Endodermal cell (in vitro differentiated cells): ENCODE measurements at regions not wholly inside any gene's neighbourhood (a gene's known extent, or its start where the extent isn't known, plus 50 kb on each side); places are given as distances from the start of the nearest gene placed in this dataset.

Source experiments
- DNase-seq: peaks from one replicate; pipeline ENCODE4 v3.0.0-alpha.2; 2017
- H3K27ac ChIP-seq: 2 replicates; pipeline ENCODE4 v1.5.1; 2013; ENCODE audit warnings: mild to moderate bottlenecking, low read depth, low read length, moderate library complexity
- H3K27me3 ChIP-seq: 2 replicates; pipeline ENCODE4 v1.6.1; 2013; ENCODE audit warnings: mild to moderate bottlenecking, low read length, moderate library complexity; ENCODE audit not compliant: insufficient read depth, control insufficient read depth, poor library complexity, severe bottlenecking
- H3K36me3 ChIP-seq: 2 replicates; pipeline ENCODE4 v1.7.0; 2013; ENCODE audit warnings: mild to moderate bottlenecking, low read length, moderate library complexity; ENCODE audit not compliant: control insufficient read depth, insufficient read depth
- H3K4me1 ChIP-seq: one replicate; pipeline ENCODE4 v1.7.0; 2013; ENCODE audit warnings: low read length; ENCODE audit not compliant: control insufficient read depth, insufficient read depth
- H3K4me3 ChIP-seq: 2 replicates; pipeline ENCODE4 v1.5.1; 2013; ENCODE audit warnings: mild to moderate bottlenecking, low read length, moderate library complexity
- H3K9ac ChIP-seq: 2 replicates; pipeline ENCODE4 v1.6.1; 2013; ENCODE audit warnings: mild to moderate bottlenecking, low read length, moderate library complexity; ENCODE audit not compliant: poor library complexity, severe bottlenecking; ENCODE audit errors: extremely low read depth
- H3K9me3 ChIP-seq: 2 replicates; pipeline ENCODE4 v1.6.1; 2013; ENCODE audit warnings: mild to moderate bottlenecking, low read length, moderate library complexity; ENCODE audit not compliant: control insufficient read depth
- H3K27ac Mint-ChIP-seq: 2 replicates; pipeline ENCODE4 v1.8.0; 2020; ENCODE audit warnings: mixed read lengths
- H3K27me3 Mint-ChIP-seq: 2 replicates; pipeline ENCODE4 v1.8.0; 2021; ENCODE audit warnings: mild to moderate bottlenecking, mixed read lengths; ENCODE audit not compliant: insufficient read depth
- H3K36me3 Mint-ChIP-seq: 2 replicates; pipeline ENCODE4 v1.8.0; 2020; ENCODE audit warnings: low read depth, mixed read lengths
- H3K4me1 Mint-ChIP-seq: 2 replicates; pipeline ENCODE4 v1.8.0; 2020; ENCODE audit warnings: mixed read lengths
- H3K4me3 Mint-ChIP-seq: 2 replicates; pipeline ENCODE4 v1.8.0; 2020; ENCODE audit warnings: mild to moderate bottlenecking, moderate library complexity, mixed read lengths
- H3K9me3 Mint-ChIP-seq: 2 replicates; pipeline ENCODE4 v1.8.0; 2020; ENCODE audit warnings: mild to moderate bottlenecking, mixed read lengths
- WGBS, 2 experiments: methylation state at CpG; one replicate each; pipeline versions ENCODE4 v1.1.5 to v1.1.7; 2013; ENCODE audit warnings: missing lambda C conversion rate in 2 of 2, mixed read lengths in 1 of 2; ENCODE audit not compliant: insufficient coverage in 1 of 2, insufficient read length in 1 of 2; 5-methylcytosine and 5-hydroxymethylcytosine counted together
- TF ChIP-seq, protein P1 (sequence below): fragments of 200-600 bp; sonication (generic); conservative IDR thresholded peaks from 2 replicates; pipeline ENCODE4 v1.5.0; 2021; ENCODE audit warnings: antibody characterized with exemption, mild to moderate bottlenecking

DNA sequence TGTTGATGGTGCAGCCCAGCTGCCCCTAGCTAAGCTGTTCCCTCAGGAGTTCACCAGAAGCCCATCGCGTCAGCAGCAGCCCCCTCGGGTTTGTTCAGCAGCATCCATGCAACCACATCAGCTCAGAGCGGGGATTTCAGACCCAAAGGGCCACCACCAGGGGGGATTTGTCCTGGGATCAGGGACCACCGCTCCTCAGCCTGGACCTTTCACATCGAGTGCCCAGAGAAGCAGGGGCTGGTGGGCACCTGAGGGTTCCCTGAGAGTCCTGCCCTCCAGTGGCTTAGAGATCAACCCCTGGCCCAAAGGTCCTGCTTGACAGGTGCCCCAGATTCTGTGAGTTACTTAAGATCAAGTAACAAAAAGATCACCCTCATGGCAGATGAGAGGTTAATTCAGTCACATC lies 65.9 kb upstream of the C14orf180 start:
- no peak overlapping the region for H3K27ac Mint-ChIP-seq
- TF ChIP-seq, protein P1, sequence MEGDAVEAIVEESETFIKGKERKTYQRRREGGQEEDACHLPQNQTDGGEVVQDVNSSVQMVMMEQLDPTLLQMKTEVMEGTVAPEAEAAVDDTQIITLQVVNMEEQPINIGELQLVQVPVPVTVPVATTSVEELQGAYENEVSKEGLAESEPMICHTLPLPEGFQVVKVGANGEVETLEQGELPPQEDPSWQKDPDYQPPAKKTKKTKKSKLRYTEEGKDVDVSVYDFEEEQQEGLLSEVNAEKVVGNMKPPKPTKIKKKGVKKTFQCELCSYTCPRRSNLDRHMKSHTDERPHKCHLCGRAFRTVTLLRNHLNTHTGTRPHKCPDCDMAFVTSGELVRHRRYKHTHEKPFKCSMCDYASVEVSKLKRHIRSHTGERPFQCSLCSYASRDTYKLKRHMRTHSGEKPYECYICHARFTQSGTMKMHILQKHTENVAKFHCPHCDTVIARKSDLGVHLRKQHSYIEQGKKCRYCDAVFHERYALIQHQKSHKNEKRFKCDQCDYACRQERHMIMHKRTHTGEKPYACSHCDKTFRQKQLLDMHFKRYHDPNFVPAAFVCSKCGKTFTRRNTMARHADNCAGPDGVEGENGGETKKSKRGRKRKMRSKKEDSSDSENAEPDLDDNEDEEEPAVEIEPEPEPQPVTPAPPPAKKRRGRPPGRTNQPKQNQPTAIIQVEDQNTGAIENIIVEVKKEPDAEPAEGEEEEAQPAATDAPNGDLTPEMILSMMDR: no peak
- H3K27ac ChIP-seq: no peak overlapping the region
- no peak overlapping the region for H3K9ac ChIP-seq
- H3K36me3 Mint-ChIP-seq: no peaks in the 10 kb centered on the region
- no peak overlapping the region for H3K4me3 ChIP-seq
- no peaks in the 10 kb centered on the region for H3K27me3 ChIP-seq
- H3K9me3 ChIP-seq: no peaks in the 10 kb centered on the region
- H3K27me3 Mint-ChIP-seq: no peaks in the 10 kb centered on the region
- 90 to 100% methylated on average over 1 to 6 of the region's 6 CpGs for WGBS, 2 experiments
- no peaks in the 10 kb centered on the region for H3K36me3 ChIP-seq
- H3K4me3 Mint-ChIP-seq: no peak overlapping the region
- DNase-seq: peak; percentile 27
- H3K4me1 Mint-ChIP-seq: no peaks in the 10 kb centered on the region
- H3K4me1 ChIP-seq: no peaks in the 10 kb centered on the region
- H3K9me3 Mint-ChIP-seq: peaks cover 20% of the 10 kb centered on the region

DNA sequence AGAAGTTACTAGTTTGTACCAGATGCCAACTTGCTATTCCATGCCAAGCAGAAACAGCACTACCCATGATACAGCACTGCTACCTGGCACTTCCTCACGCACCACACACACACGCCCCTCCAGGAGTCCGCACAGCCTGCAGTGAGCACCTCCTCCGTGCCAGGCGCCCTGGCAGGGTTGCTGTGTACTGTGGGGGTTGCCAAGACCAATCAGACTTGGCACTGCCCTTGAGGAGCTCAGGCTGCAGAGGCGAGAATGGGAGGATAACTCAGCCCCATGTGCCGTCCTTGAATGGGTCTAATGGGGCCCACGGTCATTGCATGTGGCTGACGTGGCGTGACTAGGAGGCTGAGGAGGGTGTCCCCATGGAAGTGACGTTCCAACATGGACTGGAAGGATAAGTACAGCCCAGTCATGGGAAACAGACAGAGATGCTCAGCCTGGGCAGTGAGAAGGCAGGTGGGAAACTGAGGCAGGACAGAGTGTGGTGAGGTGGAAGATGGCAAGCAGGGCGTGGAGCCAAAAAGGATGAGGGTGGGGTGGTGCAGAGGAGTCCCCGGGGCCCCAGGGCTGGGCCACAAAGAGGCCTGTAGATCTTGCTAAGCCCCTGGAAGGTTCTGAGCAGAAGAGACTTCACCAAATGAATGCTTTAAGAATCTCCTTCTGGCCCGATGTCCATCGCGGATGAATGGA lies 65.3 kb upstream of the C14orf180 start:
- H3K36me3 ChIP-seq: no peaks in the 10 kb centered on the region
- H3K27ac ChIP-seq: no peak overlapping the region
- TF ChIP-seq, protein P1: no peak
- no peaks in the 10 kb centered on the region for H3K27me3 ChIP-seq
- 90 to 98% methylated on average over 15 to 16 of the region's 16 CpGs for WGBS, 2 experiments
- H3K4me1 ChIP-seq: no peaks in the 10 kb centered on the region
- H3K4me1 Mint-ChIP-seq: no peaks in the 10 kb centered on the region
- no peaks in the 10 kb centered on the region for H3K27me3 Mint-ChIP-seq
- H3K9ac ChIP-seq: no peak overlapping the region
- no peak overlapping the region for H3K4me3 ChIP-seq
- no peak overlapping the region for H3K27ac Mint-ChIP-seq
- H3K4me3 Mint-ChIP-seq: no peak overlapping the region
- peak; percentile 13 for DNase-seq
- H3K9me3 Mint-ChIP-seq: peaks cover 20% of the 10 kb centered on the region
- no peaks in the 10 kb centered on the region for H3K9me3 ChIP-seq
- no peaks in the 10 kb centered on the region for H3K36me3 Mint-ChIP-seq

DNA sequence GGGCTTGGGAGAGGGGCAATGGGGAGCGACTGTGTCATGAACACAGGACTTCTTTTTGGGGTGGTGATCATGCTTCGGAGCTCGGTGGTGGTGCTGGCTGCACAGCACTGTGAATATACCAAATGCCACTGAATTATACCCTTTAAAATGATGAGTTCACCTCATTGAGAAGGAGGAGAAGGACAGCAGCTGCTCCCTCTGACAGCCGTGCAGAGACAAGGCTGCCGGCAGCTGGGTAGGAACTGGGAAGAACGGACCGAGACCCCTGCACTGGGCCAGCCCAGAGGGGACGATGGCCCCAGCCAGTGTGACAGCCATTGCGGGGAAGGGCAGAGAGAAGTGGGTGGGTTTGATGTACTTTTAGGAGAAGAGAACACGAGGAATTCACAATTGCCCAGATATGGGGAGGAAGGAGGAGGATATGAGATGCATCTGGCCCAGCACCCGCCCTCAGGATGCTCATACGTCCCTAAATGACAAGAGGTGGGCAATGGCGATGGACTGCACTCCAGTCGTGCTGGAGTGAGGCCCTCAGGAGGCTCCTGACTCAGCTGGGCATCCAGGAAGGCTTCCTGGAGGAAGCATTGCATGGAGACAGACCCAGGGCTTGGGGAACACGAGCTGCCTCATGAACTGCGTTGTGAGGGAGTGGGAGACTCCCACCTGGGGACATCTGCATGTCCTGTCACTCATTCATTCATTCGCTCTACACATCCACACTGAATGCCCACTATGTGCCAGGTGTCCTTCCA lies 64.3 kb upstream of the C14orf180 start:
- 87 to 89% methylated on average over 15 to 17 of the region's 17 CpGs for WGBS, 2 experiments
- peak; percentile 23 for DNase-seq
- Histone ChIP-seq H3K9me3 (no peaks in the 10 kb centered on the region), H3K36me3 (no peaks in the 10 kb centered on the region), H3K4me1 (no peaks in the 10 kb centered on the region), H3K4me3 (no peak overlapping the region), H3K27ac (no peak overlapping the region), H3K27me3 (no peaks in the 10 kb centered on the region), H3K9ac (no peak overlapping the region)
- Mint-ChIP-seq H3K27ac (no peak overlapping the region), H3K4me1 (no peaks in the 10 kb centered on the region), H3K9me3 (peaks cover 20% of the 10 kb centered on the region), H3K4me3 (no peak overlapping the region), H3K27me3 (no peaks in the 10 kb centered on the region), H3K36me3 (no peaks in the 10 kb centered on the region)
- TF ChIP-seq, protein P1: no peak
